NT2/D1 (cell line): ENCODE measurements at regions not wholly inside any gene's neighbourhood (a gene's known extent, or its start where the extent isn't known, plus 50 kb on each side); places are given as distances from the start of the nearest gene placed in this dataset.

Experiments
- SUZ12 ChIP-seq: IDR thresholded peaks from 2 replicates; pipeline ENCODE4 v1.6.1; 2011; ENCODE audit not compliant: insufficient read length, insufficient read depth; ENCODE audit errors: extremely low read depth
- YY1 ChIP-seq: IDR thresholded peaks from 2 replicates; pipeline ENCODE4 v1.6.1; 2011; ENCODE audit not compliant: insufficient read length, insufficient read depth
- ZNF274 ChIP-seq: IDR thresholded peaks from 2 replicates; pipeline ENCODE4 v1.6.1; 2011; ENCODE audit warnings: mild to moderate bottlenecking, low read depth, low read length

GRCh38 chr2:206217166-206217565, 57.3 kb upstream of the ZDBF2 start:
- TF ChIP-seq YY1 (no peak), ZNF274 (no peak), SUZ12 (no peak)
